ENCODE measurements at regions not wholly inside any gene's neighbourhood (a gene's known extent, or its start where the extent isn't known, plus 50 kb on each side); places are given as distances from the start of the nearest gene placed in this dataset.
A peak's percentile ranks its signal among the peaks of the same experiment; 100 is the strongest.

DNA sequence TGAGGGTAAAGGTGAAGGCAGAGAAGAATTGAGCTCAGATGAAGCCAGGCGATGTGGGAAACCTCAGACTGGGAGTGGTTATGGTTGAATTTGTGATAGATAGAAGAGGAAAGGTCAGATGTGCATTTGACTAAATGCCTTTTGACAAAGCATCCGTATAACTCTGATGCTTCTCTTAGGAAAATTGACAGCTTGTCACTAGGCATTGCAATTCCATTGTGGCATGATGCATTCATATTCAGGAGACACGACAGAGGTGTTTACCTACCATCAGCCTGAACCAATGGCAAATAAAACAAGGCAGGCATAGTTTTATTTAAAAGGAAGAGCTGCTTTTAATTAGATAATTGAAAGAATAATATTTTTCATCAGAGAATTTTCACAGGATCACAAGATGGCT is 325.1 kb upstream of the IGFBP7 start:
- no peak for DNase-seq (ENCODE audit: low read depth in 2 of 3, low spot score in 1 of 3)

DNA sequence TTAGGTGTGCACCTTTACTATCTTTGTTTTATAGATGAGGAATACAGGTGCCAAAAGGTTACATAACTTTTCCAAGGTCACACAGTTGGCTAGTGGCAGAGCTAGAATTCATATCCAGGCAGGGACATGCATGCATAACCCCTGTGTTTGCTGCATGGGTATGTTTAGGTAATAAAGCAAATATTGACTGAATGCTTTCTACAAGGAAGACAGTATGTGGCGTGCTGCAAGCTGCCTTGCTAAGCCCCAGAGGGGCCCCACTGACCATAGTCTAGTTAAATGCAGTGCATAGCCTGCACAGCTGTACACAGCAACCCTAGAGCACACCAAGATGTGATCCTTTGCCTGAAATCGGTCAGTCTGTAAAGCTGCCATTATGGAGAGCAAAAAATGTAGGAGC is 320.5 kb upstream of the IGFBP7 start:
- no peak for DNase-seq (ENCODE audit: low read depth in 2 of 3, low spot score in 1 of 3)

DNA sequence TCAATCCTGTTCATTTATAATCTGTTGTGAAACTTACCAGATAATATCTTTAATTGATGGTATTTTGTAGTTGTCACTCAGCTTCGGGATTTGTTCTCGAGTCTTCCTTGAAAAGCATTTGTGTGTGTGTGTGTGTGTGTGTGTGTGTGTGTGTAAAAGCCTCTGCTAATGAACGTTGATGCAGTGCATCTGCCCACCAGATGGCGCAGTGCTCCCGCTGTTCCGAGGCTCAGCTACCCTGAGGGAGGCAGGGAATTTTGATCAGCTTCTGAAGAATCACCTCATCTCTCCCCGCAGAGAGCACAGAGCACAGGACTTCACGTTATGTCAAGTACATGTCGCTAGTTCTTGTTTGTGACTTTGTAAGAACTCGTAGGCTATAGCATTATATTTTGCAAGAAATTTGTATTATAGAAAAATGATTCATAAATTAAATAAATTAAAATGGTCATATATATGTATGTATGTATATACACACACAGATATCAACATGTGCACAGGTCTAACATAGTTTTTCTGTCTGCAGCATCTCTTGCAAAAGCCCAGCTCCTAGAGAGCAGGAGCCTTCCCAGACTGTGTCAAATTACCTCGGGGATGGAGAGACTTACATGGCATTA is 316.7 kb upstream of the IGFBP7 start:
- DNase-seq (ENCODE audit: low read depth in 2 of 3, low spot score in 1 of 3), result peak; percentile 6 to 28 (median 15)

DNA sequence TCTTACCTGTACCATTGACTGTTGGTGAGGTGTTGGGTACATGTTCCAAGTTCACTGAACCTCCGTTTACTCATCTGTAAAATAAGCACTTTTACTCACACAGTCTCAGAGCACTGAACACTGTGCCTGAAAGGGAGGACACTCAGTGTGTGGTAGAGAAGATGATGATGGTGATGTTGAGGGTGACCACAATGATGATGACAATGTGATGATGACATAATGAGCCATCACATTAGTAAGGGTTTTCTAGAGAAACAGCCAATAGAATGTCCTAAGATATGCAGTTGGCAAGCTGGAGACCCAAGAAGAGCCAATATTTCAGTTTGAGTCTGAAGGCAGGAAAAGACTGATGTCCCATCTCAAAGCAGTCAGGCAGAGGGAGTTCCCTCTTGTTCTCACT is 315.4 kb upstream of the IGFBP7 start:
- DNase-seq (ENCODE audit: low read depth in 2 of 3, low spot score in 1 of 3), result no peak

DNA sequence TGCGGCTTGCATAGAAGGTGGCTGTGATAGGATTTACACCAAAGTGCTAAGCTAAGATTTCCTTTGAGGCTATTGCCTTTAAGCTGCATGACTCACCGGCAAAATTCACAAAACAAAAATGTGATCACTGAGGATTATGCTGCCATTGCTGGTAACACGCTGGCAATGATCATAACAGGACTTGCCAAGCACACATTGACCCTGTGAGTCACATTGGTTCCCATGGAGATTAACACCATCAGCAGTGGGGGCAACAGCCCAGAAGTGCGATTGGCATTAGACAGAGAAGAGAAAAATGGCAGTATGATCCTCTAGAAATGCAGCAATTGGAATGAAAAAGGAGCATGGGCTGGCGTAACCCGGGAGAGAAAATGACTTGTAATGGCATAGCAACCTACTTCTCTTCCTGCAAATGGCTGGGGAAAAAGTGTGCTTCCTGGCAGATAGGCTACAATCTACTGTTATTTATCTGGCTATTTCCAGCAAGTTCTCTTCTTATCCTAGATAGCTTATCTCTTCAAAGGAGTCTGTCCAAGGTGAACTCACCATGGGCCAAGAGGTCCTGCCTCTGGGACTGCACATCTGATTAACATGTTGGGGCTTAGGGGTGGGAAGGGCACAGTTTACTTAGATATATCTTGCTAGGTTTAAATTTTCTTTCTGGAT is 314.2 kb upstream of the IGFBP7 start:
- DNase-seq (ENCODE audit: low read depth in 2 of 3, low spot score in 1 of 3), result no peak

DNA sequence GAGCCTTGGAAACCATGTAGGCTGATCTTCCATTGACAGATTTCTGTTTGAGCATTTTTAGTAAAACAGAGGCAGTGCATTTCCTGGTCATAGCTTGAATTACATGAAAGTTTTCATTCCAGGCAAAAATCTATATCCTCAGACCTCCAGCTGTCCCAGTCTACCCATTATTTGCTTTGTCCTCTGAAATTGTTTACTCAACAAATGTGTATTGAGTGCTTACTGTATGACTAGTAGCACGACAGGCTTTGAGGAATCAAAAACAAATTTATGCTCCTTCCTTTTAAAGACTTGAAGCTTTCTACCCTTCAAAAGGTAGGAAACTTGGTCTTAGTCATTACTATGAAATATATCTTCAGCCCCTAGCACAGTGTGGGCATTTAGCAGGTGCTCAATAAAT is 307.9 kb upstream of the IGFBP7 start:
- no peak for DNase-seq (ENCODE audit: low read depth in 2 of 3, low spot score in 1 of 3)

DNA sequence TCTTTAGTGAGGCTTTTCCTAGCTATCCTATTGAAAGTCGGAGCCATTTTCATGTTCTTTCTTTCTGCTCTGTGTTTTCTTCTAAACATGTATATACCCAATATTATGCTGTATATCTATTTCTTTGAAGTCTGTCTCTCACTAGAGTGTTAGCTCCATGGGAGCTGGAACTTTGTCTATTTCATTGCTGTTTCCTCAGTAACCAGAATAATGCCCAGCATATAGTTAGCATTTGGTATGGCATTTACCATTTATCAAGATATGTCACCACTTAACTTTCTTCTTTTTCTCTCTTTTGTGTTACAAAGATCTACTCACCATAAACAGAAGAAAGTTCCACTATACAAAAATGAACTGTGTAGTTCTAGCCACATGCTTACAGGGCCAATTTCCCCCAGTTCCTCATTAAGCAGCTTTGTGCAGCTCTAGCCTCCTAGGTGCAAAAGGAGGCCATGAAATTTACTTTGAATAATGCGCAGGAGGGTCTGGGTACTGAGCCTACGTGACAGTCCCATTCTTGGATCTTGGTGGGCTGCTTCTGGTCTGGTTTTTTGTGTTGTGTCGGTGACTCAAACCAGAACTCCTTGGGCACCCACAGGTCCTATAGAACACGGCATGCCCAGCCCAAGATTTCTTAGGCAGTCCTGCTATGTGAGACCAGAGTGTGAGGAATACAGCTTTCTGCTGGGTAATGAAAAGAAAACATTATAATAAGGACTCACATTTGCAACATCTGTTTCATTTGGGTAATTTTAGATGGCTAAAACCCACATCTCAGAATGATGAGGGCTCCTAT is 302.3 kb upstream of the IGFBP7 start:
- no peak for DNase-seq (ENCODE audit: low read depth in 2 of 3, low spot score in 1 of 3)

DNA sequence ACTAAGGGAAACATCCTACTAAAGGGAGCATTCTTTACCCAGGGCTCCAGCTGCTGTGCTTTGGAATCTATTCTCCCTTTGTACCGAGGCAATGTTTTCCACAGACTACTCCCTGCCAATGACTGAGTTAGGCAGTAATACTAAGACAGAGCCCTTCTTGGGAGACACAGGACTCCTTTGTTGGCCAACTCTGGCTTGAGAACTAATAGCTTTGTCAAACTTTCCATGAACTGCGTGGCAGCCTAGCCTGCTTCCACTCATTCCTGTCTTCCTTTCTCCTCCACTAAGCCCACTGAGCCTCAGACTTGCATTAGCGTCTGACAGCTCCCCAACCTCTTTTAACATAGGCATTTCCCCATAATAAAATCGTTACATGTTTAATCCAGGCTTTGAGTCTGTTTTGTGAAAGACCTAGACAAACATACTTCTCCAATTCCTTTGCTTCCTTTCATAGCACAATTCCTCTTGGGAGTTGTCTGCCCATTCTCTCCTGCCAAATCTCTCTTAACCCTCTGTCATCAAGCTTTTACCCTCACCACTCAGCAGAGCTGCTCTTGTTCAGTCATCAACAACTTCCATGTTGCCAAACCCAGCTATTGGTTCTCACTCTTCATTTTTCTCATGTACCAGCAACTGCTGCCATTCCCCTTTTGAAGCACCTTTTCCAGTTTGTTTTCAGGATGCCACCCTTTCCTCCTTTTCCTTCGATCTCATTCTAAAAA is 300.3 kb upstream of the IGFBP7 start:
- no peak for DNase-seq (ENCODE audit: low read depth in 2 of 3, low spot score in 1 of 3)

DNA sequence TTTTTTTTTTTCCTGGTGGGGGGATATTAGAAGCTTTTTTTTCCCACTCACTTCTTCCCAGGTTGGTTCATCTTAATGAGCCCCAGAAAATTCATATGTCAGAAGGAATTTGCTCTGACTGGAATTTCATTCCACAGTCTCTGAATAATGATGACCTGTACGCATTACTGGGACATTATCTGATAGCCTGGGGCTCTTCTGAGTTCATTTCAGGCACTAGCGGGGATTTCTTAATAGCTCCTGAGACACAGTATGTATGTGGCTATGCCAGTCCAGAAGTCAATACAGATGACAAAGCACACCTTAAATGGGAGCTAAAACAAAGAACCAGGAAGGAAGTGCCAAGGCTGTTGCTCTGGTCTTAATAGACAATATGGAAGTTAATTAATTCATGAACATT is 295.2 kb upstream of the IGFBP7 start:
- DNase-seq (ENCODE audit: low read depth in 2 of 3, low spot score in 1 of 3), result no peak

DNA sequence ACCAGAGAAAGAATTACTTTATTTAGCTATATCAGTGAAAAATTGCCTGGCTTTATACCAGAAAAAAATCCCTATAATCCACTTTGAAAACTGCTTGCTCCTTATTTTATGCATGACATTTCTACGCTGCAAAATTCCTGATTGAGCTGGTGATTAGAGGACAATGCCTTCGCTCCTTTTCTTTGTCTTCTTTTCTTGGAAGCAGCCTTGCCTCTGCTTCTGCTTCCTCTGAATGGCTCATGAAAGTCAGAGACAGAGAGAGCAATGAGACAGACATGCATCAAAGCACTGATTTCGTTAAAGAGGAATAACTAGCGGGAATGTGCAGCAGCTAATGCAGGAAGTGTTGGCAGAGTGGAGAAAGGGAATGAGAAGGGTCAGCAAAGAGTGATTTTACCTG is 294.3 kb upstream of the IGFBP7 start:
- no peak for DNase-seq (ENCODE audit: low read depth in 2 of 3, low spot score in 1 of 3)

DNA sequence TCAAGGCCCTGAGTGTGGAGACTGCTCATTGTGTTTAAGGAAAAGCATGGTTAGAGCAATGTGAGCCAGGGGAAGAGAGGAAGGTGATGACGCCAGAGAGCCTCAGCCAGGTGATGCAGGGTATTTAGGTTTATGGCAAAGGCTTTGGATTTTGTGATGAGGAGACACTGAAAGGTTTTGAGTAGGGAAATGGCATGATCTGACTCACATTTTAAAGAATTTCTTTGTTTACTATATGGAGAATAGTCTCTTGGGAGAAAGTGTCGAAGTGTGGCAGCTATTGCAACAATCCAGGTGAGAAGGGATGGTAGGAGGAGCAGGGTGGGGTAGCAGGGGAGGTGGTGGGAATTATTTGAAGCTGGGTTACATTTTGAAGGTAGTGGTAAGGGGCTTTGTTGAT is 293.4 kb upstream of the IGFBP7 start:
- no peak for DNase-seq (ENCODE audit: low read depth in 2 of 3, low spot score in 1 of 3)

DNA sequence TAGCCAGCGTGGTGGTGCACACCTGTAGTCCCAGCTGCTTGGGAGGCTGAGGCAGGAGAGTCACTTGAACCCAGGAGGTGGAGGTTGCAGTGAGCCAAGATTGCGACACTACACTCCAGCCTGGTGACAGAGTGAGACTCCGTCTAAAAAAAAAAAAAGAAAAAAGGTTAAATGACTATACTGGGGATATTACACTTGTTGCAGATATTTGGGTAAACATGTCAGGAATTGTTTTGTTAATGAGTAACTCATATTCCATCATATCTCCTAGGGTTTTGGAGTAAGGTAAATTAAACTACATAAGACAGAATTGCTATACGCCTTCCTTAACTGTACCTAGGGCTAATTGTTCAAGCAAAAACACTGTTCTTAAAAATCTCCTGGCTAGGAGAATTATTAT is 291.4 kb upstream of the IGFBP7 start:
- no peak for DNase-seq (ENCODE audit: low read depth in 2 of 3, low spot score in 1 of 3)

DNA sequence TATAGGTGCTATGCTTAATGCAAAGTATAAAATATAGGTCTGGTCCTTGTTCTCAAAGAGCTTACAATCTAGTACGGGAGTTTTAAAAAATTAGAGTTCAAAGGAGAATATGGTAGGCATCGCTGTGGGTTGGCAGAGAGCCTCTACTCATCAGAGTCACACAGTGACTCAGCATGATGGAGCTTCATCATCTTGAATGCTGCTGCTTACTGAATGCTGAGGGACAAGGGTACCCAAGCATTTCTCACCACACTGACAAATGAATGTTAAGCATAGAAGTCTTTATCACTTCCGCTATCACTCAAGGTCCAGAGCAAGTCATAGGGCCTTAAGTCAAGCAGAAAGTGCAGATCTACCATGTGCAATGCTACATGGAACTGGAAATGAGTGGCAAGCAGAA is 268.6 kb upstream of the IGFBP7 start:
- DNase-seq (ENCODE audit: low read depth in 2 of 3, low spot score in 1 of 3), result no peak

DNA sequence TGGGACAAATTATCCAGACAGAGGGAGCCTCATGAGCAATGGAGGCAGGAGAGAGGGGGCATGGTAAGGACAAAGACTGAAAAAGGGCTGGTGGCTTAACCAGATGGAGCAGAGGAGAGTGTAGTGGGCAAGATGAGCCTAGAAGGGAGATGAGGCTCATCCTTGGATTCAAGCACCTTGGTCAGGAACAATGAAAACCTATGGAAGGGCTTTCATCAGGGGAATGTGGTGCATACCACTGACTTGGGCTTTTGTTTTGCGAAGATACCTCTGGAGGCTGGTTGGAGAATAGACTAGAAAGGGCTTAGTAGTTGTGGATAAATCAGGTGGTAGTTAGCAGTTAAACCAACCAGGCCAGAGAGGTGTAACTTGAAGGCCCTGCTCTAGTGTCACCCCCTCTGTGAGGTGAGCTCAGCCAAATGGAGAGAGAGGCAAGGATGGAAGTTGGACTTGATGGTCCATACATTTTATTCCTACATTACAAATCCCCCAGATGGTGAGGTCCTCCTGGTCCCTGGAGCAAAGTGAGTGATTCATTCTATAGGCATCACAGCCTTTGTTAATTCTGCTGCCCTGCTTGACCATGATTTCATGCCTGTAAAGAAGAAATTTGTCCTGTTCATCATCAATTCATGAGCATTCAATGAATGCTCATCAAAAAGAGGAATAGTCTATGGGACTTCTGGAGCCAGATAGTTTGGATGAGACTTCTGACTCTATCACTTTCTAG is 264.8 kb upstream of the IGFBP7 start:
- DNase-seq (ENCODE audit: low read depth in 2 of 3, low spot score in 1 of 3), result no peak

DNA sequence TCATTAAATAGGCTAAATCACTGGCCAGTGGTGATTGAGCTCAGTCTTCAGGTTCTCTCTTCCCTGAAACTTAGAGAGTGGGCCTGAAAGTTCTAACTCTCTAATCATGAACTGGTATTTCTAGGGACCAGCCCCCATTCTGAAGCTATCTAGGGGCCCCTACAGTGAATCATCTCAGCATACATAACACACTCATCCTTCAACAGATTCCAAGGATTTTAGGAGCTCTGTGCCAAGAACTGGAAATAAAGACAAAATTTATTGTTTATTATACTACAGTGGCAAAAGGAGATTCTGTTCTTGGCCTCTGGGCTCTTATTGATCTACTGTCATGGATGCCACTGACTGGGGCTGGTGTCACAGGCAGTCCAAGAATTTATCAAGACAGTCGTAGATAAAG is 263.8 kb upstream of the IGFBP7 start:
- DNase-seq (ENCODE audit: low read depth in 2 of 3, low spot score in 1 of 3), result no peak

DNA sequence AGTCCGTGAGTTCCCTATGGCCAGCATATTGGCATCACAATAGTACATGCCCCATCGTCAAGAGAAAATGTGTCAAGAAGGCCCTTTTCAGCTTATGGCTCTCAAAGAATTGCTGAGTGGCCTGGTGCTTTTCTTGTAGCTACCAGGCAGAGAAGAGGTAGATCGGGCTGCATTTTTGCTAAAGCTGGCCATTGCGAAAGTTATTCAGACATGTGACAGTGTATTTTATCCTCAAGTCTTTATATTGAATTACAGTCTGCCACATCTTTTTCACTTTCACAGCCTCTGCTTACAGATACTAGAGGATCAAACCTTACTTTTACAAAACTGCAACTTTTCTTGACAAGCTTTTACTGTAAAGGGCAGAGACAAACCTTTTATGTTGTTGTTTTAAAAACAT is 261.5 kb upstream of the IGFBP7 start:
- no peak for DNase-seq (ENCODE audit: low read depth in 2 of 3, low spot score in 1 of 3)

DNA sequence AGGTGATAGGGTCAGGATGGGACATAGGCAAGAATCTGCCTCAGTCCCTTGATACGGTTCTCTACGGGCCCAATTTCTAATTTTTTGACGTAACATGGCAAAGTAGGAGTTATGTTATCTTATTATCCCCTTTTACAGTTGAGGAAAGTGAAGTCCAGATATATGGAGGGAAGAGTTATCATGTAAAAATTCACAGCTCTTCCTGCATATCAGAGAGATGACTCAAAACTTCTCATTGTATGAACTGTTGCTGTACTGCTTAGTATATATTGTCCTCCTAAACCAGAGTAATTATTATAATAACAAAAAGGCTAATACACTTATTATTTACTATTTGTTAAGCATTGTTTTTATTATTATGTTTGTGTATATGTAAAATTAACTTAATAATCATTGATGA is 260.5 kb upstream of the IGFBP7 start:
- no peak for DNase-seq (ENCODE audit: low read depth in 2 of 3, low spot score in 1 of 3)

DNA sequence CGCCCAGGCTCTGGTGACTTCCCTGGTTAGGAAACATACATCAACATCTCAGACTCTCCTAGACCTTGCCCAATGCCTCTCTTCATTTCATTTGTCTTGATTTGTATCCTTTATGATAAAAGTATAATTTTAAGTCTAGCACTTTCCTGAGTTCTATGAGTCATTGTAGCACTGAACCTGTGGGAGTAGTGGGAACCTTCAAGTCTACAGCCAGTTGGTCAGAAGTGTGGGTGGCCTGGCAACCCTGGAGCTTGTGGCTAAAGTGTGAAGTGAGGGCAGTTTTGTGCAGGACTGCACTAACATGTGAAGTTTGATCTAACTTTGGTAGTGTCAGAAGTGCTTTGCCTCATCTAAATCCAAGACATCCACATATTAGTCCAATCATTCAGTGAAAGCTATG is 259.3 kb upstream of the IGFBP7 start:
- no peak for DNase-seq (ENCODE audit: low read depth in 2 of 3, low spot score in 1 of 3)

DNA sequence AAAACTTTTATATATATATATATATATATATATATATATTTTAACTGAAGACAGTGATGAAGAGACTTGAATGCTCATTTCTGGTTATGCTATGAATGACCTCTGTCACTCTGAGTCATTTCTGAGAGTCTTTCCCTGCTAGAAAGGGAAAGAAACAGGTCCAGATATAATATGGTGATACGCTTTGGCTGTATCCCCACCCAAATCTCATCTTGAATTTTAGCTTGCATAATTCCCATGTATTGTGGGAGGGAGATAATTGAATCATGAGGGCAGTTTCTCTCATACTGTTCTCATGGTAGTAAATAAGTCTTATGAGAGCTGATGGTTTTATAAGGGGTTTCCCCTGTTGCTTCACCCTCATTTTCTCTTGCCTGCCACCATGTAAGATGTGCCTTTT is 254.1 kb upstream of the IGFBP7 start:
- no peak for DNase-seq (ENCODE audit: low read depth in 2 of 3, low spot score in 1 of 3)

DNA sequence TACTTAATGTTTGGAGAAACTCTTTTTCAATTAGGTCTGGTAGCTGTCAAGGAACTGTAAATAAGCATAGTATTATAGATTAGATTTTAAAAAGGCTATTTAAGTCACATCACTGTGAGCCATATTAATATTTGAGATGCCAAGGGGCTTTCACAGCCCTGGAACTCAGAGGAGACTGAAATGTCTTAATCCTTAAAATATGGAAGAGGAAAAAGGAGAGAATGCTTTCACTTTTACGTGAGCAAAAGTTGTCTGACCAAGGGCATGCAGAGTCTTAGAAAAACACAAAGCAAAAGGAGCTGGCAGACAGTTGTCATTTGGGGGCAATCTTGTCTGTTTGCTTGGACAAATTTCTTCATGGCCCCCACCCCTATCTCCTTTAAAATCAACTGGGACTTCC is 253.2 kb upstream of the IGFBP7 start:
- no peak for DNase-seq (ENCODE audit: low read depth in 2 of 3, low spot score in 1 of 3)

DNA sequence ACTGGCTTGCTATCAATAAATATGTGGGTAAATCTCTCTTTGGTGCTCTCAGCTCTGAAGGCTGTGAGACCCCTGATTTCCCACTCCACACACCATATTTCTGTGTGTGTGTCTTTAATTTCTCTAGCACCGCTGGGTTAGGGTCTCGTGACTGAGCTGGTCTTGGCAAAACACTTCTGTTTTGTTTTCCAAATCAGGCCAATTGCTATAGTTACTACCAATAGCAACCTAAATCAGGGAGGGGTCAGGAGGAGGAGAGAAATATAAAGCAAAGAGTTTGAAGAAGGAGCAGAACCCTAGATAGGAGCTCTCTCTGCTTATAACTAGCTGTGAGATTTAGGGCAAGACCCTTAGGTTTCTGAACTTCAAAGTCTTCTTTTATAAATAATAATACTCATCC is 250.5 kb upstream of the IGFBP7 start:
- no peak for DNase-seq (ENCODE audit: low read depth in 2 of 3, low spot score in 1 of 3)
